ENCODE measurements at regions not wholly inside any gene's neighbourhood (a gene's known extent, or its start where the extent isn't known, plus 50 kb on each side); places are given as distances from the start of the nearest gene placed in this dataset.

- TF ChIP-seq, protein P1, sequence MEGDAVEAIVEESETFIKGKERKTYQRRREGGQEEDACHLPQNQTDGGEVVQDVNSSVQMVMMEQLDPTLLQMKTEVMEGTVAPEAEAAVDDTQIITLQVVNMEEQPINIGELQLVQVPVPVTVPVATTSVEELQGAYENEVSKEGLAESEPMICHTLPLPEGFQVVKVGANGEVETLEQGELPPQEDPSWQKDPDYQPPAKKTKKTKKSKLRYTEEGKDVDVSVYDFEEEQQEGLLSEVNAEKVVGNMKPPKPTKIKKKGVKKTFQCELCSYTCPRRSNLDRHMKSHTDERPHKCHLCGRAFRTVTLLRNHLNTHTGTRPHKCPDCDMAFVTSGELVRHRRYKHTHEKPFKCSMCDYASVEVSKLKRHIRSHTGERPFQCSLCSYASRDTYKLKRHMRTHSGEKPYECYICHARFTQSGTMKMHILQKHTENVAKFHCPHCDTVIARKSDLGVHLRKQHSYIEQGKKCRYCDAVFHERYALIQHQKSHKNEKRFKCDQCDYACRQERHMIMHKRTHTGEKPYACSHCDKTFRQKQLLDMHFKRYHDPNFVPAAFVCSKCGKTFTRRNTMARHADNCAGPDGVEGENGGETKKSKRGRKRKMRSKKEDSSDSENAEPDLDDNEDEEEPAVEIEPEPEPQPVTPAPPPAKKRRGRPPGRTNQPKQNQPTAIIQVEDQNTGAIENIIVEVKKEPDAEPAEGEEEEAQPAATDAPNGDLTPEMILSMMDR (IDR thresholded peaks at IDR 0.05), result no peak
- TF ChIP-seq POLR2A (IDR thresholded peaks at IDR 0.05), result no peak
Measured at GRCh38 chr5:8234179-8234770, 365.3 kb downstream of the MTRR start.
